IMR-90 (cell line): ENCODE measurements at regions not wholly inside any gene's neighbourhood (a gene's known extent, or its start where the extent isn't known, plus 50 kb on each side); places are given as distances from the start of the nearest gene placed in this dataset.

Source experiments
- CEBPB ChIP-seq: IDR thresholded peaks from 2 replicates; pipeline ENCODE4 v1.6.1; 2012; ENCODE audit warnings: low read depth, low read length, improper control_type of control experiment
- FOS ChIP-seq: fragments of 150-350 bp; IDR thresholded peaks from 2 replicates; pipeline ENCODE4 v1.6.1; 2016; ENCODE audit warnings: low read depth, low read length
- MAFK ChIP-seq: IDR thresholded peaks from 2 replicates; pipeline ENCODE4 v1.6.1; 2012; ENCODE audit warnings: low read depth, low read length, improper control_type of control experiment
- POLR2A ChIP-seq: IDR thresholded peaks from 2 replicates; pipeline ENCODE4 v1.6.1; 2012; ENCODE audit warnings: mild to moderate bottlenecking, low read depth, low read length
- RAD21 ChIP-seq: IDR thresholded peaks from 2 replicates; pipeline ENCODE4 v1.6.1; 2012; ENCODE audit warnings: low read length, improper control_type of control experiment
- TF ChIP-seq, protein P1 (sequence below): conservative IDR thresholded peaks from 2 replicates; pipeline ENCODE4 v1.5.1; 2012; ENCODE audit warnings: mild to moderate bottlenecking, low read depth, low read length, improper control_type of control experiment

DNA sequence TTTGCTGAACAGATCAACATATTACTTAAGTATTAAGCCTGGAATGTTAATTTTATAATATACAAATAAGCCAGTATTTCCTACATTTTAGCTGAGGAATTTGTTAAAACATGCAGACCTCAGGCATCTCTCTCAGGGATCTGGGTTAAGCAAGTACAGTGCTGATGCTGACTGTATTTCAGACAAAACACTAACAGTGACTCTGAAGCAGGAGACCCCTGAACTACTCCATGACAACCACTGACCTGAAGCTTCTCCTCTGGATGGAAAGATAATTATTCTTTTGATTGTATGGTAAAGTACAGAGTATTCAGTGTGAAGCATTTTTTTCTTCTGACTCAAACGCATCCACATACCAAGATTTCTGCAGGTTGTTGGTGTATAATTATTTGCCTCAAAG, 680.8 kb downstream of the LIG4 start:
- TF ChIP-seq, protein P1, sequence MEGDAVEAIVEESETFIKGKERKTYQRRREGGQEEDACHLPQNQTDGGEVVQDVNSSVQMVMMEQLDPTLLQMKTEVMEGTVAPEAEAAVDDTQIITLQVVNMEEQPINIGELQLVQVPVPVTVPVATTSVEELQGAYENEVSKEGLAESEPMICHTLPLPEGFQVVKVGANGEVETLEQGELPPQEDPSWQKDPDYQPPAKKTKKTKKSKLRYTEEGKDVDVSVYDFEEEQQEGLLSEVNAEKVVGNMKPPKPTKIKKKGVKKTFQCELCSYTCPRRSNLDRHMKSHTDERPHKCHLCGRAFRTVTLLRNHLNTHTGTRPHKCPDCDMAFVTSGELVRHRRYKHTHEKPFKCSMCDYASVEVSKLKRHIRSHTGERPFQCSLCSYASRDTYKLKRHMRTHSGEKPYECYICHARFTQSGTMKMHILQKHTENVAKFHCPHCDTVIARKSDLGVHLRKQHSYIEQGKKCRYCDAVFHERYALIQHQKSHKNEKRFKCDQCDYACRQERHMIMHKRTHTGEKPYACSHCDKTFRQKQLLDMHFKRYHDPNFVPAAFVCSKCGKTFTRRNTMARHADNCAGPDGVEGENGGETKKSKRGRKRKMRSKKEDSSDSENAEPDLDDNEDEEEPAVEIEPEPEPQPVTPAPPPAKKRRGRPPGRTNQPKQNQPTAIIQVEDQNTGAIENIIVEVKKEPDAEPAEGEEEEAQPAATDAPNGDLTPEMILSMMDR: no peak
- TF ChIP-seq RAD21: no peak
- no peak for TF ChIP-seq CEBPB
- no peak for TF ChIP-seq MAFK
- no peak for TF ChIP-seq FOS
- no peak for TF ChIP-seq POLR2A
